Hepatocyte (in vitro differentiated cells): ENCODE measurements at regions not wholly inside any gene's neighbourhood (a gene's known extent, or its start where the extent isn't known, plus 50 kb on each side); places are given as distances from the start of the nearest gene placed in this dataset.

Source experiments
- CTCF ChIP-seq: fragments of 200-600 bp; sonication (generic); IDR thresholded peaks from 2 replicates; pipeline ENCODE4 v1.5.1; 2016; ENCODE audit warnings: antibody characterized with exemption, mild to moderate bottlenecking; ENCODE audit not compliant: poor library complexity
- EZH2 ChIP-seq: fragments of 200-600 bp; sonication (generic); IDR thresholded peaks from 2 replicates; pipeline ENCODE4 v1.6.1; 2016; ENCODE audit warnings: antibody characterized with exemption, mild to moderate bottlenecking, borderline replicate concordance

DNA sequence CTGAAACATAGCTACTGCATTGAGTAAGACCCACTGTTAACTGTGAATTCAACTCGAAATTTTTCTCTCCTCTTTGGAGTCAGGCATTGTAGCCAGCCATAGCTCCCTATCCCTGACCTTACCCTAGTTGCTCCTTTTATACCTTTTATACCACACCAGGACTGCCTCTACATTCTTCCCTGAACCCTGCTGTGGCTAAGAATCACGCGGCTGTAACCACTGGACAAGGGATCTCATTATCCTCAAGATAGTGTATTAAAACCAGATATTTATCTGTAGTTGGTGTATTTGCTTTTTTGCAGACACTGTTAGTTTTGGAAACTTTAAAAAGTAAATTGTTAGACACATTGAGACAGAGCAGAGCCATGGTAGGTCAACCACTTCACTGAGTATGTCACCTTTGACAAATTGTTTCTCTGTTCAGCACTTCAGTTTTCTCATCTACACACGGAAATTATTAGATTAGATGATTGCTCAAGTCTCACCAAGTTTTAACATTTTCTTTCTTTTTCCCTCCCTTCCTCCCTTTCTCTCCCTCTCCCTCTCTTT lies 136.5 kb upstream of the PRNP start:
- TF ChIP-seq CTCF: no peak
- no peak for TF ChIP-seq EZH2
